ENCODE measurements at regions not wholly inside any gene's neighbourhood (a gene's known extent, or its start where the extent isn't known, plus 50 kb on each side); places are given as distances from the start of the nearest gene placed in this dataset.

DNA sequence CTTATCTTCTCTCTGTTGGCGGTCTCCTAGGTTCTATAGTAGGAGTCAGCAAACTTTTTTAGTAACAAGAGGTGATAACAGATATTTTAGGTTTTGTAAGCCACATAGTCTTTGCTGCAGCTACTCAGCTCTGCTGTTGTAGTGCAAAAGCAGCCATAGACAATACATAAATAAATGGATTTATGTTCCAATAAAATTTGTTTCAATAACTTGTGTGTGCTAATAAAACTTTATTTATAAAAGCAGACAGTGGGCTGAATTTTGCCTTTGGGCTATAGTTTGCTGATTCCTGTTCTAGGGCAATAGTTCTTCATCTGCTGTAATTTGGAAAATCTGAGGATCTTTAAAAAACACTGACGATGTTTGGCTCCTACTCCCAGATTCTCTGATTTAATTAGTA lies 469.4 kb upstream of the TNC start:
- TF ChIP-seq EZH2 (IDR thresholded peaks at IDR 0.05; ENCODE audit: insufficient read depth, poor library complexity, severe bottlenecking) (no peak), EZH2phosphoT487 (IDR thresholded peaks at IDR 0.05; ENCODE audit: insufficient read depth, low read depth) (no peak)
